ENCODE measurements at regions not wholly inside any gene's neighbourhood (a gene's known extent, or its start where the extent isn't known, plus 50 kb on each side); places are given as distances from the start of the nearest gene placed in this dataset.

DNA sequence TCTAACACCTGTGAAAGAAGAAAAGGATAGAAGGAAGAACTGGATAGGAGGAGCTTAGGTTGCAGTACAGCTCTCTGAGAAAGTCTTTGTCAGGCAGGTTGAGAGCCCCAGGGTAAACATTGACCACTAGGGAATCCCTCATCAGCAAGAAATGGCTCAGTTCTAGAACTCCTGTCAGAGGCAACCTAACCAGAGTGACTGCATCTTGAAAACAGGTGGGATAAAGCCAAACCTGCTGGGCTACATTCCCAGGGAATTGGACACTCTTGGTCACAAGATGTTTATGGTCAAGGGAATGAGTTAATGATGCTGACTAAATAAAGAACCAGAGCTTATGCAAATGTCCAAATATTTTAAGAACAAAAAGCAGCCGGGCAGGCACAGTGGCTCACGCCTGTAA, 108.3 kb upstream of the MED14 start:
- no peak overlapping the region for H2BK120ac ChIP-seq (ENCODE audit: insufficient read depth, low read length, poor library complexity)
- H2BK5ac ChIP-seq (ENCODE audit: low read depth, low read length, poor library complexity) = no peak overlapping the region
- H3K4me2 ChIP-seq (ENCODE audit: low read length) = no peak overlapping the region
- H3K36me3 ChIP-seq (ENCODE audit: control insufficient read depth in 1 of 2, insufficient read depth in 2 of 2, low read length in 2 of 2) = no peaks in the 10 kb centered on the region
- no peak overlapping the region for H4K91ac ChIP-seq (ENCODE audit: low read depth, low read length)
- H3K27me3 ChIP-seq (ENCODE audit: insufficient read depth, low read length) = no peaks in the 10 kb centered on the region
- peak overlapping the region; percentile 62 for H3K27ac ChIP-seq (ENCODE audit: low read depth, low read length)
- H3K4me3 ChIP-seq (ENCODE audit: low read depth, low read length) = no peak overlapping the region
- H2AK5ac ChIP-seq (ENCODE audit: low read length) = no peak overlapping the region
- DNase-seq = peak; percentile 84 to 90
- H3K4me1 ChIP-seq (ENCODE audit: control insufficient read depth in 1 of 2, insufficient read depth in 2 of 2, low read length in 2 of 2) = peaks cover 0 to 4% of the 10 kb centered on the region in 2 experiments
- no CpG with 5 or more reads among the region's 2 CpGs for WGBS (ENCODE audit: extremely low coverage, insufficient coverage, insufficient read length)
- no peak overlapping the region for H3K23ac ChIP-seq (ENCODE audit: low read length)
- no peaks in the 10 kb centered on the region for H3K79me2 ChIP-seq (ENCODE audit: control insufficient read depth, insufficient read depth, low read length, poor library complexity)
- H2BK12ac ChIP-seq (ENCODE audit: low read length) = no peak overlapping the region
- H3K79me1 ChIP-seq (ENCODE audit: low read length) = peaks cover 12% of the 10 kb centered on the region
- no peak overlapping the region for H4K12ac ChIP-seq (ENCODE audit: low read depth, low read length)
- no peaks in the 10 kb centered on the region for H3K9me3 ChIP-seq (ENCODE audit: insufficient read depth, low read depth, low read length)
- no peak overlapping the region for H3K14ac ChIP-seq (ENCODE audit: low read length)
- no peak overlapping the region for H3K9ac ChIP-seq (ENCODE audit: low read length)
- H3K18ac ChIP-seq (ENCODE audit: low read length) = no peak overlapping the region
- no peak overlapping the region for H3K4ac ChIP-seq (ENCODE audit: low read depth, low read length)
- no peak overlapping the region for H4K8ac ChIP-seq (ENCODE audit: low read depth, low read length)
- no peak overlapping the region for H2AFZ ChIP-seq (ENCODE audit: insufficient read depth, low read length, poor library complexity)

DNA sequence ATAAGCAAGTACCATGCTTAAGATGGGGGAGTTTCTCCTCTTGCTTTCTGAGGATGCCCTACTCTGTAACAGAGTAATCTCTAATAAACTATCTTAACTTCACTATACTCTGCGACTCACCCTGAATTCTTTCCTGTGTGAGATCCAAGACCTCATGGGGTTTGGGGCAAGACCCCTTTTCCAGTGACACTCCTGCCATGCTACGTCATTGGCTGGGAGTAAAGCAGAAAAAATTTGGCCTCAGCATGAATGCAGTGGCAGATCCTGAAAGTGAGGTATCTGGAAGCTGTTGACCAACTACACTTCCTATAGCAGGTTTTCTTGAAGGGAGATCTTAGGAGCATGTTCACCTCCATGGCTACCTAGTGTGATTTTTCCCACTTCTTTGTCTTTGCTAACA, 109.1 kb upstream of the MED14 start:
- DNase-seq = no peak
- peak overlapping the region; percentile 19 for H3K4me2 ChIP-seq (ENCODE audit: low read length)
- H3K4ac ChIP-seq (ENCODE audit: low read depth, low read length) = peak overlapping the region; percentile 69
- peak overlapping the region; percentile 85 for H3K14ac ChIP-seq (ENCODE audit: low read length)
- peaks cover 12% of the 10 kb centered on the region for H3K79me1 ChIP-seq (ENCODE audit: low read length)
- H3K27me3 ChIP-seq (ENCODE audit: insufficient read depth, low read length) = no peaks in the 10 kb centered on the region
- H3K79me2 ChIP-seq (ENCODE audit: control insufficient read depth, insufficient read depth, low read length, poor library complexity) = no peaks in the 10 kb centered on the region
- no peaks in the 10 kb centered on the region for H3K36me3 ChIP-seq (ENCODE audit: control insufficient read depth in 1 of 2, insufficient read depth in 2 of 2, low read length in 2 of 2)
- peak overlapping the region; percentile 62 for H4K12ac ChIP-seq (ENCODE audit: low read depth, low read length)
- H2AK5ac ChIP-seq (ENCODE audit: low read length) = no peak overlapping the region
- H3K9me3 ChIP-seq (ENCODE audit: insufficient read depth, low read depth, low read length) = no peaks in the 10 kb centered on the region
- H4K91ac ChIP-seq (ENCODE audit: low read depth, low read length) = peak overlapping the region; percentile 62
- H3K23ac ChIP-seq (ENCODE audit: low read length) = no peak overlapping the region
- H2BK120ac ChIP-seq (ENCODE audit: insufficient read depth, low read length, poor library complexity) = peak overlapping the region; percentile 80
- H3K27ac ChIP-seq (ENCODE audit: low read depth, low read length) = peak overlapping the region; percentile 78
- WGBS (ENCODE audit: extremely low coverage, insufficient coverage, insufficient read length) = no CpG with 5 or more reads among the region's 2 CpGs
- peak overlapping the region; percentile 91 for H2BK12ac ChIP-seq (ENCODE audit: low read length)
- H3K9ac ChIP-seq (ENCODE audit: low read length) = no peak overlapping the region
- H3K4me3 ChIP-seq (ENCODE audit: low read depth, low read length) = no peak overlapping the region
- H3K4me1 ChIP-seq (ENCODE audit: control insufficient read depth in 1 of 2, insufficient read depth in 2 of 2, low read length in 2 of 2) = peaks cover 0 to 4% of the 10 kb centered on the region in 2 experiments
- H4K8ac ChIP-seq (ENCODE audit: low read depth, low read length) = peak overlapping the region; percentile 60
- H2BK5ac ChIP-seq (ENCODE audit: low read depth, low read length, poor library complexity) = peak overlapping the region; percentile 86
- no peak overlapping the region for H2AFZ ChIP-seq (ENCODE audit: insufficient read depth, low read length, poor library complexity)
- no peak overlapping the region for H3K18ac ChIP-seq (ENCODE audit: low read length)

DNA sequence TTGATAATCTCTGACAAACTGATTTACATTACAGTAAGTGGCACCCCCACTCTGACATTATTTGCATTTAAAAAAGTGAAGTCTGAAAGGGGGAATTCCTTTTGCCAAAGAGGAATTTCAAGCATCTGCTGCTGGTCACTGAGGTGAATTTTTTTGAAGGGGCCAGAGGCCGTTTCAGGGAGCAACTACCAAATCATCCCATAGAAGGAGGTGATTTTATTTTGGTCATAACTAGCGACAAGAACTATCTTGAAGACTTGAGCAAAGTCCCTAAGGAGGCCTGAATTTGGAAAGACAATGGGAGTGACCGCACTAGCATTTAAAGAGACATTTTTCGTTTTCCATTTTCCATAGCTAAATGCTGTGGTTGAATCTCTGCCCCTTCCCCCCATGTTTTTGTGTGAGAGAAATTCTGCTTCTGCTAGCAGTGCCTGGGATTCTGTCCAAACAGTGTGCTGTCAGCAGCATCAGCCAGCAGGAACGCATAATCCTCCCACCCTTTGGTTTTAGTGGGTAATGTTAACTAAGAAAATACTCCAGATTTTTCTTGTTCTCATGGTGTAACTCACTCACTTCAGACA, 110.1 kb upstream of the MED14 start:
- Histone ChIP-seq H2AFZ (ENCODE audit: insufficient read depth, low read length, poor library complexity) (no peak overlapping the region), H2BK5ac (ENCODE audit: low read depth, low read length, poor library complexity) (peak overlapping the region; percentile 26), H3K9ac (ENCODE audit: low read length) (no peak overlapping the region), H3K27me3 (ENCODE audit: insufficient read depth, low read length) (no peaks in the 10 kb centered on the region), H3K4me3 (ENCODE audit: low read depth, low read length) (no peak overlapping the region), H3K23ac (ENCODE audit: low read length) (no peak overlapping the region), H2BK120ac (ENCODE audit: insufficient read depth, low read length, poor library complexity) (no peak overlapping the region), H4K91ac (ENCODE audit: low read depth, low read length) (no peak overlapping the region), H3K36me3 (ENCODE audit: control insufficient read depth in 1 of 2, insufficient read depth in 2 of 2, low read length in 2 of 2) (no peaks in the 10 kb centered on the region), H3K9me3 (ENCODE audit: insufficient read depth, low read depth, low read length) (no peaks in the 10 kb centered on the region), H4K12ac (ENCODE audit: low read depth, low read length) (no peak overlapping the region), H3K27ac (ENCODE audit: low read depth, low read length) (peak overlapping the region; percentile 76), H3K18ac (ENCODE audit: low read length) (no peak overlapping the region), H3K79me2 (ENCODE audit: control insufficient read depth, insufficient read depth, low read length, poor library complexity) (no peaks in the 10 kb centered on the region), H2BK12ac (ENCODE audit: low read length) (no peak overlapping the region), H3K79me1 (ENCODE audit: low read length) (peaks cover 12% of the 10 kb centered on the region), H4K8ac (ENCODE audit: low read depth, low read length) (no peak overlapping the region), H3K14ac (ENCODE audit: low read length) (no peak overlapping the region), H3K4me2 (ENCODE audit: low read length) (peak overlapping the region; percentile 45), H3K4ac (ENCODE audit: low read depth, low read length) (no peak overlapping the region), H2AK5ac (ENCODE audit: low read length) (no peak overlapping the region), H3K4me1 (ENCODE audit: control insufficient read depth in 1 of 2, insufficient read depth in 2 of 2, low read length in 2 of 2) (peaks cover 0 to 4% of the 10 kb centered on the region in 2 experiments)
- no CpG with 5 or more reads among the region's 5 CpGs for WGBS (ENCODE audit: extremely low coverage, insufficient coverage, insufficient read length)
- peak in 1 of 2 donors; percentile 20 for DNase-seq

DNA sequence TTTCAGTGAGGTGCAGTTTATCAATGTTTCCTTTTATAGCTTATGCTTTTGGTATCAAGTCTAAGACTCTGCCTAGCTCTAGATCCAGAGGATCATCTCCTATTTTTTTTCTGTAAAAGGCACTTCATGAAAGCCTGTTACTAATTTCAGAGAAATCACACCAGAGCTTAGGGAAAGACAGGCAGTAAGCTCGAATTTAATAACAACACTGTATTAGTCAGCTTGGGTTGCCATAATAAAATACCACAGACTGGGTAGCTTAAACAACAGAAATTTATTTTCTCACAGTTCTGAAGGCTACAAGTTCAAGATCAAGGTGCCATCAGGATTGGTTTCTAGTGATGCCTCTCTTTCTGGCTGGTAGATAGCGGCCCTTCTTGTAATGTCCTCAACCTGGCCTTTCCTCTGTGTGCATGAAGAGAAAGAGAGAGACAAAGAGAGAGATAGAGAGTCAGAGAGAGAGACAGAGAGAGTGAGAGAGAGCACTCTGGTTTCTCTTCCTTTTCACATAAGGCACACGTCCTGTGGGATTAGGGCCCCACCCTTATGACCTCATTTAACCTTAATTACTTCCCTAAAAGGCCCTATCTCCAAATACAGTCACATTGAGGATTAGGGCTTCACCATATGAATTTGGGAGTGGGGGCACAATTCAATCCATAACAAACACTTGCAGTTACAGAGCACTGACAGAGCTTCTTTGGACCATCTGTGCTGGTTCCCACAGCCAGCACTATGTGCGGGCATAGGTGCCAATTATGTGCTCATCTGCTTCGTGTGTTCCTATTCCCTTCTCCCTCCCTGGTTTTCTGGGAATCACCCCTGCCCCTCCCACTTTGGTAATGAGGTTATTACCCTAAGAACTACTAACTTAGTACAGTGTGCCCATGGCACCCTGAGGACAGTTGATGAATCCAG, 114.8 kb upstream of the MED14 start:
- Histone ChIP-seq H2BK5ac (ENCODE audit: low read depth, low read length, poor library complexity) (no peak overlapping the region), H2AK5ac (ENCODE audit: low read length) (no peak overlapping the region), H3K9me3 (ENCODE audit: insufficient read depth, low read depth, low read length) (no peaks in the 10 kb centered on the region), H3K18ac (ENCODE audit: low read length) (no peak overlapping the region), H3K4me2 (ENCODE audit: low read length) (no peak overlapping the region), H3K79me2 (ENCODE audit: control insufficient read depth, insufficient read depth, low read length, poor library complexity) (no peaks in the 10 kb centered on the region), H3K4me1 (ENCODE audit: control insufficient read depth in 1 of 2, insufficient read depth in 2 of 2, low read length in 2 of 2) (peaks cover 0 to 4% of the 10 kb centered on the region in 2 experiments), H3K79me1 (ENCODE audit: low read length) (peaks cover 4% of the 10 kb centered on the region), H4K8ac (ENCODE audit: low read depth, low read length) (no peak overlapping the region), H3K23ac (ENCODE audit: low read length) (no peak overlapping the region), H3K27me3 (ENCODE audit: insufficient read depth, low read length) (no peaks in the 10 kb centered on the region), H2AFZ (ENCODE audit: insufficient read depth, low read length, poor library complexity) (no peak overlapping the region), H3K27ac (ENCODE audit: low read depth, low read length) (no peak overlapping the region), H2BK12ac (ENCODE audit: low read length) (no peak overlapping the region), H3K14ac (ENCODE audit: low read length) (no peak overlapping the region), H3K9ac (ENCODE audit: low read length) (no peak overlapping the region), H3K4ac (ENCODE audit: low read depth, low read length) (no peak overlapping the region), H2BK120ac (ENCODE audit: insufficient read depth, low read length, poor library complexity) (no peak overlapping the region), H3K4me3 (ENCODE audit: low read depth, low read length) (no peak overlapping the region), H4K12ac (ENCODE audit: low read depth, low read length) (no peak overlapping the region), H4K91ac (ENCODE audit: low read depth, low read length) (no peak overlapping the region), H3K36me3 (ENCODE audit: control insufficient read depth in 1 of 2, insufficient read depth in 2 of 2, low read length in 2 of 2) (no peaks in the 10 kb centered on the region)
- no peak for DNase-seq
- WGBS (ENCODE audit: extremely low coverage, insufficient coverage, insufficient read length) = no CpG with 5 or more reads among the region's 5 CpGs

Data from trophoblast cell (in vitro differentiated cells and primary cell).